Adipocyte (in vitro differentiated cells): ENCODE measurements at regions not wholly inside any gene's neighbourhood (a gene's known extent, or its start where the extent isn't known, plus 50 kb on each side); places are given as distances from the start of the nearest gene placed in this dataset.

Experiments used
- DNase-seq: peaks from one replicate; pipeline ENCODE4 v3.0.0-alpha.2; 2015; ENCODE audit warnings: low read depth
- H3K27me3 ChIP-seq: replicated peaks from 2 replicates; pipeline ENCODE4 v1.7.0; 2013; ENCODE audit warnings: mild to moderate bottlenecking, low read length, moderate library complexity; ENCODE audit not compliant: control insufficient read depth, insufficient read depth
- H3K36me3 ChIP-seq: 2 replicates; pipeline ENCODE4 v1.7.0; 2013; ENCODE audit warnings: low read length, mild to moderate bottlenecking, moderate library complexity; ENCODE audit not compliant: control insufficient read depth, insufficient read depth, severe bottlenecking
- H3K4me1 ChIP-seq: 2 replicates; pipeline ENCODE4 v1.7.0; 2013; ENCODE audit warnings: mild to moderate bottlenecking, low read length, moderate library complexity; ENCODE audit not compliant: control insufficient read depth, insufficient read depth
- H3K4me3 ChIP-seq: 2 replicates; pipeline ENCODE4 v1.7.0; 2013; ENCODE audit warnings: mild to moderate bottlenecking, low read length, moderate library complexity
- H3K9ac ChIP-seq: 2 replicates; pipeline ENCODE4 v1.7.0; 2013; ENCODE audit warnings: mild to moderate bottlenecking, low read length, moderate library complexity
- H3K9me3 ChIP-seq: 2 replicates; pipeline ENCODE4 v1.7.0; 2013; ENCODE audit warnings: mild to moderate bottlenecking, low read length, moderate library complexity; ENCODE audit not compliant: control insufficient read depth

DNA sequence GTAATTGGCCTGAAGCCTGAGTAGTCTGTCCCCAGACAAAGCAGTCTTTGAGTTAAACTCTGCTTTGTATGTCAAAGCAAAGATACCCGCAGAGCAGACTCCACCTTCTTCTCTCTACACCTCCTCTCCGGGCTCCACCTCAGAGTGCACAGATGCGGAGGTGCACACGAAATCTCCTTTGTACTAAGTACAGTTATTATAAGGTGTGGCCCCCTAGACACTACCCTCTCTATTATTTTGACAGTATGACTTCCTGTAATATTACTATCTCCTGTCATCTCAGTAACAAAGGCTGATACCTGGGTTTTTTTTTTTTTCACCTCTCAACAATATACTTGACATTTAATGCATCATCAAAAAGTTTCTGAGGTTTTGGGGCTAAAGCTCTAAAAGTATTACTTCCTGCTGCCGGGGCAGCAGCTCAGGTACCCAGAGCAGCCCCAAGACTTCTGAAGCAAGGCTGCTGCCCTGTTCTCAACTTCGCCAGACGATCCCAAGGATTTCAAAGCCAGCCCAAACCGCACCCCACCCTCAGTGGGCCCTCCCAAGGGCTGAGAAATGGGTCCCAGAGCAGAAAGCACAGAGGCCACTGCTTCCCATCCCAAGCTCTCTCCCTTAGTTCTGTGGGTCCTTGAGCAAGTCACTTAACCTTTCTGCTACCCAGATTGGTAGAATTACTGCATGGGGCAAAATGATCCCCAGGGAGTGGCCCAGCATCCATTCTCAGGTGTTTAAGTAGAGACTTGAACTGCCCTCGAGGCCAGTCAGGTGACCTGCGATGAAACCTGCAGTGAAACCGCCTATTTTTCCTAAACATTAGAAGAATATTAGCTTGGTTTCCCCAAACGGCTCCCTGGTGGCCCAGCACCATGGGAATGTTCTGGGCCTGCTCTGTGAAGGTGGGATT, 180.6 kb downstream of the FOXO1 start:
- H3K4me3 ChIP-seq: no peak overlapping the region
- H3K27me3 ChIP-seq: peaks cover 5% of the 10 kb centered on the region
- no peak for DNase-seq
- H3K9ac ChIP-seq: no peak overlapping the region
- no peaks in the 10 kb centered on the region for H3K36me3 ChIP-seq
- H3K9me3 ChIP-seq: no peaks in the 10 kb centered on the region
- no peaks in the 10 kb centered on the region for H3K4me1 ChIP-seq

DNA sequence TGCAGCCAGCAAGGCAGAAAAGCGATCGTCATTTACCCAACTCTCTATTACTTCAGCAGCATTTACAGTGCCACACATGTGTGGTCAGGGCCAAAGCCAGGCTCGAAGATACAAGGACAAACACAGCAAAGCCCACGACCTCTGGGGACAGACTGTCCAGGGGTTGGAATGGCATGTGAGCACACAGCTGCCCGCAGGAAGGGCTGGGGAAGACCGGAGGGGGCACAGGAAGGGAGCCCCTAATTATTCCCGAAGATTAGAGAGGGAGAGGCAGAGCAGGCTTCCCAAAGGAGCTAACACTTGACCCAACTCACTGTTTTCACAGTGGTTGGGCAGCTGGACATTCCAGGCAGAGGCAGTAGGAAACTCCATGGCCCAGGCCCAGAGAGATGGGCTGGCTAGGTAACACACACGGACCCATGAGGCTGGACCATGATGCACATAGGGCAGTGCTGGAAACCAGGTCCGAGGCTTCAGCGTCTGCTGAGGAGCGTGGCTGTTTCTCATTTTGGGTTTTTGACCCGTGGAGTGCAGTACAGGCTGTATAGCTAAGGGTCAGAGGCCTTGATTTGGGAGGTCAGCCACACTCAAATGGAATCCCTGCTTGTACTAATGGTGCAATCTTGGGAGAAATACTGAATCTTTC, 179.8 kb downstream of the FOXO1 start:
- H3K9ac ChIP-seq: no peak overlapping the region
- DNase-seq: no peak
- H3K9me3 ChIP-seq: no peaks in the 10 kb centered on the region
- no peaks in the 10 kb centered on the region for H3K4me1 ChIP-seq
- H3K36me3 ChIP-seq: no peaks in the 10 kb centered on the region
- no peak overlapping the region for H3K4me3 ChIP-seq
- H3K27me3 ChIP-seq: peaks cover 10% of the 10 kb centered on the region

DNA sequence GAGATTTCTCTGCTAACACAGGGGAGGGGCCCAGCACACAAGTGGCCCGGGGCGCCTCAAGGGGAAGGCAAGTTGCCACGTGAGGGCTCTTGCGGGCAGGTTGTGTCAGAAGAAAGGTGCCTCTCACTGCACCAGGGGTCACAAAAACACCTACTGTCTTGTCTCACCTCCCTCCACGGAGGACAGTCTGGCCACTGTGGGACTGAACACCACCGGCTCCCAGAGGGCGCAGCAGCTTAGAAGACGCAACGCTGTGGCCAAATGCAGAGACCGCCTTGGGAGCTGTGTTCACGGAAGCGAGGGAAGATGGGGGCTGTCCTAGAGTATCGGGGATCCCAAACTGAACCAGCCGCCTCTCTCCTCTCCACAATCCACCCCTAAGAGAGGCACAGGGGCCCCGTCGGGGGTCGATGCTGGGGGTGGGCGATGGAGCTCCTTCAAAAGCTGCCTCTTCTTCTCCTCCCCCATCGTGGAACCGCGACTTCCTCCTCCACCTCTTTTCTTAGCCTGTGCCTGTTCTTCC, 177.5 kb downstream of the FOXO1 start:
- Histone ChIP-seq H3K9ac (no peak overlapping the region), H3K9me3 (no peaks in the 10 kb centered on the region)
- no peak for DNase-seq

DNA sequence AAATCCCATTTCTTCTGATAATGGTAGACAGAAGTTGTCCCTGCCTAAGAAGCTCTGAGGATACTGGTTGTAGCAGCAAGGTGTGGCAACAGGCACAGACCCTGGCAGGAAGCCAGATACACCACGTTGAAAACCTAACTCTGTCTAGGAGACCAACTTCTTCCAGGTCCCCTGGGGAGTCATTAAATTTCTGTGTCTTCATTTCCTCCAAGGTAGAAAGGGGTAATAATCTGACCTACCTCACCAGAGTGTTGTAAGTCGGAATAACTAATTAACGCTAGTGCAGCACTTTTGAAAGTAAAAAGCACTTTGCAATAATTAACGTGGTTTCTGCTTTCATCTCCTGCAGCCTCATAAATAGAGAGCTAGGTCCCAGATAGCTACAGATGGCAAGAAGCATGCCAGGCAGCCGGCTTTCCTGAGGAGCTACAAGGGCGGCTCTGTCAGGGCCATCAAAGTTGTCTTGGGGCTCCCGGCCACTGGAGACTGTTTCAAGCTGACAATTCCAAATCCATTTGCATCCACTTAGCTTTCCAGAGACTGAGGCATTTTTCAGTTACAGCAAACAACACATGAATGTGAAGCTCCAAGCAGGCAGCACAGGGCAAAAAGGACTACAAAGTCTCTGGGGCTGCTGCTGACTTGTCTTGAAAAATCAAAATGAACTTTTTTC, 176.2 kb downstream of the FOXO1 start:
- no peaks in the 10 kb centered on the region for H3K4me1 ChIP-seq

More for the DNA sequence above, 177.5 kb downstream of the FOXO1 start:
- H3K36me3 ChIP-seq: no peaks in the 10 kb centered on the region
- H3K27me3 ChIP-seq: peaks cover 10% of the 10 kb centered on the region
- no peak overlapping the region for H3K4me3 ChIP-seq
- H3K4me1 ChIP-seq: no peaks in the 10 kb centered on the region

DNA sequence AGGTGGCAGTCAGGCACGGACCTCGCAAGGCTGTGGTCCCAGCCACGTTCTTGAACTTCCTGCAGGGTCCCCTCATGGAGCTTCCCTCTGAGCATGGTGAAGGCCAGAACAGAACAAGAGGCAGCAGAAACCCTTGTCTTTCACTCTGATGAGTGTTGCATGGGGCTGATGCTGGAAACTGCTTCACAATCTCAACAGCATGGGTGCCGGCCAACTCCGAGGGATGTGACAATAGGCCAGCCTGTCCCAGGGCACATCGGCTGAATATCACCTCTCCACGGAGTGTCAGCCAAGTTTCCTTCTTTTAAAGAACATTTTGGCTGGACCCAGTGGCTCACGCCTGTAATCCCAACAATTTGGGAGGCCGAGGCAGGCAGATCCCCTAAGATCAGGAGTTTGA, 173.9 kb downstream of the FOXO1 start:
- no peak overlapping the region for H3K9ac ChIP-seq
- peaks cover 4% of the 10 kb centered on the region for H3K4me1 ChIP-seq
- no peaks in the 10 kb centered on the region for H3K36me3 ChIP-seq
- no peak overlapping the region for H3K4me3 ChIP-seq
- H3K9me3 ChIP-seq: no peaks in the 10 kb centered on the region
- peaks cover 10% of the 10 kb centered on the region for H3K27me3 ChIP-seq
- DNase-seq: no peak

More for the DNA sequence above, 176.2 kb downstream of the FOXO1 start:
- no peaks in the 10 kb centered on the region for H3K9me3 ChIP-seq
- H3K36me3 ChIP-seq: no peaks in the 10 kb centered on the region
- no peak overlapping the region for H3K4me3 ChIP-seq
- peaks cover 10% of the 10 kb centered on the region for H3K27me3 ChIP-seq
- no peak overlapping the region for H3K9ac ChIP-seq
- DNase-seq: no peak

DNA sequence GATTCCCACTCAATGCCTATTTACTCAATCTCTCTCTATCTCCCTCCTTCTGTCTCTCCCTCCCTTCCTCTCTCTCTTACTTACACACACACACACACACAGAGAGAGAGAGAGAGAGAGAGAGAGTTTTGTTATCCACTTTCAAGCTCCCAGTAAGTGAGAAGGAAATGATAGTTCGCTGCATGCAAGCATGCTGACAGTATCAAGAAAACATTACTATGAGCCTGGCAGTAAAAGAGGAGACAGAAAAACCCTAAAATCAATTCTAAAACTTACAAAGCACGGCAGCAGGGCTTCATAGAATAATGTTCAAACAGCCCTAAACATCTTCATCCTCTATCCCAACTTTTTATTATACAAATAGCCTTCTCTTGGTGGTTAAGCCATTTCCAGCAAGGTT, 171.9 kb downstream of the FOXO1 start:
- no peak for DNase-seq
- H3K4me1 ChIP-seq: peaks cover 4% of the 10 kb centered on the region
- no peak overlapping the region for H3K4me3 ChIP-seq
- H3K36me3 ChIP-seq: no peaks in the 10 kb centered on the region
- H3K27me3 ChIP-seq: peaks cover 7% of the 10 kb centered on the region
- no peaks in the 10 kb centered on the region for H3K9me3 ChIP-seq
- H3K9ac ChIP-seq: no peak overlapping the region

DNA sequence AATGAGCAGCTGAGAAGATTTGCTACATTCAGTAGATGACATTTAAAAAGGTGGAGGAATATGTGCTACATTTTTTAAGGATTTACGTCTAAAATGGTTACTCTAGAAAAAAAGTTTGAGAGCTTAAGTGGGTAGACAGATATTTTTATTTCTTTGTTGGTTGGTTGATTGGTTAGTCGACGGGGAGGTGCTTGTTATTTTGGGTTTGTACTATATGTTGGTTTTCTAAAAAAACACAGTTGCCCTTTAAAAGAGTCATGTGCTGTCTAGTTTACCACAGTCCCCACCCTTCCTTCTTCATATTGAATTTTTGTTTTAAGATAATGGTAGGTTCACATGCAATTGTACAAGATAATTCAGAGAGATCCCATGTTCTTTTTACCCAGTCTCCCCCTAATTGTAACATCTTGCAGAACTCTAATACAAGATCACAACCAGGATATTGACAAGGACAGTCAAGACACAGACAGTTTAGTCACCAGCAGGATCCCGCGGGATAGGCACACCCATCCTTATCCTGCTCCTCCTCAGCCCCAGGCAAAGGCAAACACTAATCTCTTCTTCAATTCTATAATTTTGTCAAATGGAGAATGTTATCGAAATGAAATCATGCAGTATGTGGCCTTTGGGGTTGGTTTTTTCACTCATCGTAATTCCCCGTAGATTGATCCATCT, 171.4 kb downstream of the FOXO1 start:
- Histone ChIP-seq H3K4me3 (no peak overlapping the region), H3K36me3 (no peaks in the 10 kb centered on the region), H3K4me1 (peaks cover 4% of the 10 kb centered on the region), H3K27me3 (peaks cover 5% of the 10 kb centered on the region), H3K9ac (no peak overlapping the region), H3K9me3 (no peaks in the 10 kb centered on the region)
- DNase-seq: no peak

DNA sequence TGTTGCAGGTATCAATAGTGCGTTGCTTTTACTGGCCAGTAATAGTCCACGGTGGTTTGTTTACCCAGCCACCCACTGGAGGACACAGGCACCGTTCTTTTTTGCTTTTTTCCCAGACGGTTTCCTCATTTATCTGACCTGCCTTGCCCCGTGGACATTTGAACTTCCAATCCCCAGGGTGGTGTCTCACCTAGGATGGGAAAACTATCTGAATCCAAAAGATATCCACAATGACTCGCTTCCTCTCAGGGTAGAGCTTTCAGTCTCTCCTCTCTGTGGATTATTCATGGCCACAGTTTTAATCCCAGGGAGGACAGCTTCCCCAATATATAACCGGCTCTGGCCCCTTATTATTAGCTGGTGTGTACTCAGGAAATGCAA, 170.8 kb downstream of the FOXO1 start:
- no peak overlapping the region for H3K9ac ChIP-seq
- no peak for DNase-seq
- no peak overlapping the region for H3K4me3 ChIP-seq
- H3K9me3 ChIP-seq: no peaks in the 10 kb centered on the region
- peaks cover 4% of the 10 kb centered on the region for H3K4me1 ChIP-seq
- H3K36me3 ChIP-seq: no peaks in the 10 kb centered on the region
- H3K27me3 ChIP-seq: peaks cover 5% of the 10 kb centered on the region

DNA sequence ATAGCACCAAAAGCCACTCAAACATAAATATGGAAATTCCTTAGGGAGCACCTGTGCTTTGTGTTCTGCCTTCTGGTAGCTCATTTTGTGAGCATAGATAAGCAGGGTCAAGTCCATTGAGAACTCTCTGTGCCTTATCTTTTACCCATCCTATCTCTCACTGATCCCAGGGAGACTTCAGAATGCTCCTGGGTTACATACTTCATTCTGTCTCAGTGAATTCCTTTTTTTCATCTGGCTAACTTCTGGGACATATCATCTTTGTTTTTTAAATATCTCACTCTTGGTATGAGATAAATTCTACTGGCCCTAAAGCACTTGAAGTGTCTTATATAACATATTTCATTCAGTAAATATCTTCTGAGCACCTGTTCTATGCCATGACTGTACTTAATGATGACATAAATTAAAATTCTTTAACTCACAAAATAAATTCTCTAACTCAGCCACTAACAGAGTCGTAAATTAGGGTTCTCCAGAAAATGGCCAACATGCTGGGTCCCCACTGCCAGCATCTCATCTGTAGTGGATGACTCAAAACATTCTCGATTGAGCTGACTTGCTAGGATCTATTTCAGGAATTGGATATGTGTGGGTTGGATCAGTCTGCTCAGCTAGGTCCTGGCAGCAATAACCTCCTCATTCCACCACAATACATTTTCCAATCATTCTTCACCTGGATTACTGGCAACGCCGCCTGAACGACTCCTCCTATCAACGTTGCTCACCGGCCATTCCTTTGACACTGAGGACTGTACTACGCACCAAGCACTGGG, 170.2 kb downstream of the FOXO1 start:
- Histone ChIP-seq H3K9ac (no peak overlapping the region), H3K9me3 (no peaks in the 10 kb centered on the region), H3K27me3 (peaks cover 2% of the 10 kb centered on the region), H3K36me3 (no peaks in the 10 kb centered on the region), H3K4me3 (no peak overlapping the region), H3K4me1 (peaks cover 4% of the 10 kb centered on the region)
- no peak for DNase-seq

DNA sequence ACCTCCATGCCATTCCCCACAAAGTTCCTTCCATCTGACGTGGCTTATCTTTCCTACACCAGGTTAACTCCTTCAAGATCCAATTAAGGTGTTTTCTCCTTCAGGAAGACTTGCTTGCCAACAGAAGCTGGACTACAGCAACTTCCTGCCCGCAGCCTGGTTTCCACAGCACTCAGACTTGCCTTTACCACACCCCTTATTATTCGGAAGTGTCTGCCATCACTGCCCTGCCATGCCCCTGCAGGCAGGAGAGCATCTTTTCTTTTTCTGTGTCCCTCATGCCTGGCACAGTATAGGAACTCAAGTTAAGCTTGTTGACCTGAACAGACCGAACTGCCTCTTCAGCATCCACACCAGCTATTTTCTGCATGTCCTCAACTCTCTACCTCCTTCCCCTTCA, 168.0 kb downstream of the FOXO1 start:
- Histone ChIP-seq H3K27me3 (no peaks in the 10 kb centered on the region), H3K4me1 (peaks cover 16% of the 10 kb centered on the region), H3K9me3 (no peaks in the 10 kb centered on the region), H3K36me3 (no peaks in the 10 kb centered on the region), H3K9ac (no peak overlapping the region), H3K4me3 (no peak overlapping the region)
- DNase-seq: no peak
